HUES6 (cell line): ENCODE measurements at regions not wholly inside any gene's neighbourhood (a gene's known extent, or its start where the extent isn't known, plus 50 kb on each side); places are given as distances from the start of the nearest gene placed in this dataset.

ENCODE experiments used
- H3K27ac ChIP-seq: 2 replicates; pipeline ENCODE4 v1.7.0; 2013; ENCODE audit warnings: low read depth, mild to moderate bottlenecking, low read length, inconsistent platforms
- H3K27me3 ChIP-seq: 2 replicates; pipeline ENCODE4 v1.6.1; 2013; ENCODE audit warnings: low read length; ENCODE audit not compliant: control insufficient read depth, insufficient read depth
- H3K36me3 ChIP-seq: 2 replicates; pipeline ENCODE4 v1.6.1; 2013; ENCODE audit warnings: low read length; ENCODE audit not compliant: control insufficient read depth, insufficient read depth
- H3K4me1 ChIP-seq: 2 replicates; pipeline ENCODE4 v1.6.1; 2013; ENCODE audit warnings: low read length; ENCODE audit not compliant: control insufficient read depth, insufficient read depth
- H3K4me3 ChIP-seq: 2 replicates; pipeline ENCODE4 v1.5.1; 2013; ENCODE audit warnings: low read depth, low read length
- H3K9ac ChIP-seq: one replicate; pipeline ENCODE4 v1.6.1; 2013; ENCODE audit warnings: mild to moderate bottlenecking, low read length
- H3K9me3 ChIP-seq: 2 replicates; pipeline ENCODE4 v1.6.1; 2013; ENCODE audit warnings: low read depth, low read length; ENCODE audit not compliant: control insufficient read depth, insufficient read depth

DNA sequence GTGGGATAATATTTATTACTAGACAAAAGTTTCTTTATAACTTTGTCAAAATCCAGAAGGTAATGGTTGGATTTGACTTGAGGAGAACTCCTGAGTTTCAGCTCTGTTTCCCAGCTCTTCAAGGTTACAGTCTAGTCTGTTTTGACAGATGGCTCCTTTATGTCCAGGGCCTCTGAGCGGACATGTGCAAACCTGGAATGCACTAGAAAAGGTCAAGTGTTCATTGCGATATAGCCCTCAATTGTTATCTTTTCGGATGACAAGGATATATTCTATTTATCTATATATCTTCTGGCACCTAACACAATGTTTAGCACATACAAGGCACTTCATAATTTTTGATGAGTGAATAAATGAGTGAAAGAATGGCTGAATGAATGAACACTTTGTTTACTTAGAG lies 513.2 kb upstream of the GOLIM4 start:
- Histone ChIP-seq H3K36me3 (no peaks in the 10 kb centered on the region), H3K4me1 (peaks cover under 1% of the 10 kb centered on the region; the same call in 1 of the 2 replicates), H3K9me3 (no peaks in the 10 kb centered on the region), H3K27me3 (no peaks in the 10 kb centered on the region), H3K27ac (no peak overlapping the region), H3K4me3 (no peak overlapping the region), H3K9ac (no peak overlapping the region)

DNA sequence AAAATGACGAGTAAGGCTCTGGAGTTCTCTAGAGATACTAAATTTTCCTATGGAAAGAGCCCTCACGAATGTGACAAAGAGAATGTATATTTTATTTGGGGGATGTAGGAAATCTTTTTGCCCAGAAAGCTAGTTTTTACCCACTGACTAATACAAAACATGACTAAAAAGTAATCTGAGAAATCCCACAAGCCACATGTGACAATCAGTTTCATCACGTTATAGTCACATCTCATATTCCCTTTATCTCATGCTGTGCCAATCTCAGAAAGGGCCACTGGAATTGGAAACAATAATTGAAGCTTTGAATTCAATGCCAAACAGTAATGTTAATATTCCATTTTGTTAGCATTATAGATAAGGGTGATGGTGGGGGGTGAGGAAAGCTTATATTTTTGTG lies 509.0 kb upstream of the GOLIM4 start:
- Histone ChIP-seq H3K4me1 (no peaks in the 10 kb centered on the region; the same call in 1 of the 2 replicates), H3K27me3 (no peaks in the 10 kb centered on the region), H3K4me3 (no peak overlapping the region), H3K27ac (no peak overlapping the region), H3K36me3 (no peaks in the 10 kb centered on the region), H3K9me3 (no peaks in the 10 kb centered on the region), H3K9ac (no peak overlapping the region)

DNA sequence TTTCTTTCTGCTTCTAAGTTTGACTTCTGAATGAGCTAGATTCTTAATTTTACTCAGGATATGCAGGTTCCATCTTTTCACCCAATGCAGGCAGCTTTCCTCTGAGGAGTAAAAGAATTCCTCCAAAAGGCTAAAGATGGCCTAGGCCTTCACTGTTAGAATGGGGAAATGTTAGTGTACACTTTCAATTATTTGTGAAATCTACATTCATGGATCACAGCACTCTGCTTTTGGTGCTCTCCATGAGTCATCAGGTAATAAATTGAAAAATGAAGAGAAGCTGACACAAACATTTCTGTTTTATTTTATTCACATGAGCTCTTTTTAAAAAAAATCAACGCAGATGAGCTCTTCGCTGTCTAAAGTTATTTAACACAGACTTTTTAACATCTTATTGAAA lies 502.5 kb upstream of the GOLIM4 start:
- Histone ChIP-seq H3K27me3 (no peaks in the 10 kb centered on the region), H3K4me1 (no peaks in the 10 kb centered on the region), H3K9ac (no peak overlapping the region), H3K4me3 (no peak overlapping the region), H3K9me3 (no peaks in the 10 kb centered on the region), H3K36me3 (no peaks in the 10 kb centered on the region), H3K27ac (no peak overlapping the region)

DNA sequence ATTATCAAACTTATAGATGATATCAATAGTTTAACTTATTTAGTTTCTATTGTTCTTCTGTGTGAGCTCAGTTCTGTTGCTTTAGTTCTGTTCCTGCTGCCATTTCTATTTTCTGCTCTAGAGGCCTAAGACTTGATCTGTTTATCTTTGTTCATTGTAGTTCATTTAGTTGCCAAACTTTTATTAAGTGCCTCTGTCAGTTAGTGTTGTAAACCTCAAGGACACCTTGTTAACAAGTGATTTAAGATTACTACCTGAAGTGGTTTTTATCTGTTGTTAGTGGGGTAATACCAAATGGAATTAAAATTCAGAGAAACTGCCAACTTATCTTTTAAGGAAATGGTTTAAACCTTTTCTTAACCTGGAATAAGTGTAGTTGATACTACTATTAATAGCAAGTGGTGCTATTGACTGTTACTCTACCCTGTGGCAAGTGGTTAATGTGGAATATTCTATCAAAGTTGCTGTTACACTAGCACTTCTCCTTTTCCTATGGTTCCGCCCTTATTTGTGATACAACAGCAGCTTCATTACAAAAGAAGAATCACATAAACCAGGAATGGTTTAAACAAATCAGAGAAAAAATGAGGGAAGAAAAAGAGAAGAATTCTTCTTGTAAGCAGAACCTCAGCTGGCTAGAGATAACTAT lies 500.6 kb upstream of the GOLIM4 start:
- Histone ChIP-seq H3K4me1 (no peaks in the 10 kb centered on the region), H3K36me3 (no peaks in the 10 kb centered on the region), H3K27ac (no peak overlapping the region), H3K9me3 (no peaks in the 10 kb centered on the region), H3K27me3 (no peaks in the 10 kb centered on the region), H3K9ac (no peak overlapping the region), H3K4me3 (no peak overlapping the region)

DNA sequence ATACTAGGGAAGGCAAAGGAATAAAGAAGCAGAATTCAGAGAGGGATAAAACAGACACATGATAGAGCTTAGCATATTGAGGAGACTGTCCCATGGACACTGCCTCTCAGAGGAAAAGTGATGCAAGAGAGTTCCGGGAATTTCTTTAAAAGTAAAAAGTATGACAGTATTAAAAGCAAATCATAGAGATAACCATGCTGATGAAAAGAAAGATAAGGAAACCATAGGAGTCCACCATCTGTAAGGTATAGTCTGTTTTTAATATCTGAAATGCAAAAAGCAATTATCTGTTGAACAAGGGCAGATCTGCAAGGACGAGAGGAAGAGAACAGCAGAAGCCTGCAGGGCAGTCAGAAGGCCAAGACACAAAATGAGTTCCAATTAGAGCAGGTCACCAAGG lies 495.9 kb upstream of the GOLIM4 start:
- no peaks in the 10 kb centered on the region for H3K4me1 ChIP-seq
- H3K27ac ChIP-seq: no peak overlapping the region
- no peaks in the 10 kb centered on the region for H3K9me3 ChIP-seq
- H3K4me3 ChIP-seq: no peak overlapping the region
- H3K36me3 ChIP-seq: no peaks in the 10 kb centered on the region
- H3K27me3 ChIP-seq: no peaks in the 10 kb centered on the region
- no peak overlapping the region for H3K9ac ChIP-seq

DNA sequence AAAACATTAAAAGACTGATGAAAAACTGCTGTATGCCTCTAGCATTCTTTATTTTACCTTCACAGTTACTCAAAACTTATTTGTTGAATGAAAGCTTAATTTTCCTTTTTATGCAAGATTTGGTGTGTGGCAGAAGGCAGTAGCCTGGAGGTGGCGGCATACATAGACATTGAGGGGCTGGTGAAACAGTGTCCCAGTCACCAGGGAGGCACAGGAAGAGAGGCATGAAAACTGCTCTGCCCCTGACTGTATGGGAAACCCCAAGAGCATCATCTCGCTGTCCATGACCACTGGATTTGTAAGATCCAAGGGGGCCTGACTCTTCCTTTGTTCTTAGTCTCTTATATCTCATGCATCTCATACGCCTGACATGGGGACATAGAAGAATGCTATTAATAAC lies 493.7 kb upstream of the GOLIM4 start:
- H3K27ac ChIP-seq: no peak overlapping the region
- H3K36me3 ChIP-seq: no peaks in the 10 kb centered on the region
- H3K4me1 ChIP-seq: 0 out of 2 replicates have a peak, but pooled peaks cover 6% of the 10 kb centered on the region

DNA sequence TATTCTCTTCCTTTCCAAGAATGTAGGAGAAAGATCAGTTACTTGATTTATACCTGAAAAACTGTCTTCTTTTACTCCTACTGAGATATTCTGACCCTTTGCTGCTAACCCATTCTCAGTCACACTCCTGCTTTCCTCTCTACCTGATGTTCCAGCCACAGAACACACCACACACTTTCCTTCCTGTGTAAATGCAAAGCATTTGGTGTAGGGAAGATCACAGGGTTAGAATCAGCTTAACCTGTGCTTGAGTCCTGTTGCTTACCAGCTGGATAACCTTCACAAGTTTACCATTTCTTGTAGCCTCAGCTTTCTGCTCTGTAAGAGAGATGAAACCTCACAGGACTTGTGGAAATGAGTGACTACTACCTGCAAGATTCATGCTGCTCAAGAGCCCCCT lies 489.8 kb upstream of the GOLIM4 start:
- Histone ChIP-seq H3K4me3 (no peak overlapping the region), H3K27me3 (no peaks in the 10 kb centered on the region), H3K9ac (no peak overlapping the region), H3K9me3 (no peaks in the 10 kb centered on the region), H3K4me1 (peaks cover 21% of the 10 kb centered on the region), H3K36me3 (no peaks in the 10 kb centered on the region), H3K27ac (no peak overlapping the region)

More for the DNA sequence above, 493.7 kb upstream of the GOLIM4 start:
- no peak overlapping the region for H3K4me3 ChIP-seq
- H3K27me3 ChIP-seq: no peaks in the 10 kb centered on the region
- no peak overlapping the region for H3K9ac ChIP-seq
- H3K9me3 ChIP-seq: no peaks in the 10 kb centered on the region

DNA sequence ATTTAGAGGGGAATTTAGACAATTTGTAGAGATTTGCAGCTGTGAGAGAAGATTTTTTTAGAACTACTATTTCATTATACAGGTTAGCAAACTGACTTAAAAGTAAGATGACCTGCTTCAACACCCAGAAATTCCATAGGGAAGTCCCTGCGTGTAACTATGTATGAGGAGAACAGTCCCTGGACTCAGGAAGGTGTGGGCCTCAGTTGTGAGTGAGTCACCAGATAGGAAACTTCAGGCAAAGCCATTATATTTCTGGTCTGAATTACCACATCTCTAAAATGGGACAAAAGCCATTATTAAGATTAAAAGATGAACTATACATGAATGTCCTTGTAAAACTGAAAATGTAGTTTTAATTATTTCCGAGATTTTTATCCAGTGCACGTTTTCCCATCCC lies 488.3 kb upstream of the GOLIM4 start:
- peaks cover 21% of the 10 kb centered on the region for H3K4me1 ChIP-seq
- no peaks in the 10 kb centered on the region for H3K9me3 ChIP-seq
- no peaks in the 10 kb centered on the region for H3K27me3 ChIP-seq
- no peak overlapping the region for H3K9ac ChIP-seq
- no peak overlapping the region for H3K27ac ChIP-seq
- no peak overlapping the region for H3K4me3 ChIP-seq
- H3K36me3 ChIP-seq: no peaks in the 10 kb centered on the region

DNA sequence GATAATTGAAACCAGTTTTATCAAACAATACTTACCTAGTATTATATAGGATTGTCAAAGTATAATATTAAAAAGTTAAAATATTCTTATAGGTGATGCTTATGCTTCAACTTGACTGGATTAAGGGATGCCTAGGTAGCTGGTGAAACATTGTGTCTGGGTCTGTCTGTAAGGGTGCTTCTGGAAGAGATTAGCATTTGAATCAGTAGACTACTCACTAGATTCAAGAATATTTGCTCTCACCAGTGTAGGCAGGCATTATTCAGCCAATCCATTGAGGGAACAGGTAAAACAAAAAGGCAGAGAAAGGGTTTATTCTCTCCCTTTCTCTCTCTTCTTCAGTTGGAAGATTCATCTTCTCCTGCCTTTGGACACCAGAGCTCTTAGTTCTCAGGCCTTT lies 486.8 kb upstream of the GOLIM4 start:
- Histone ChIP-seq H3K9ac (no peak overlapping the region), H3K27ac (no peak overlapping the region), H3K36me3 (no peaks in the 10 kb centered on the region), H3K4me1 (peaks cover 21% of the 10 kb centered on the region), H3K9me3 (no peaks in the 10 kb centered on the region), H3K4me3 (no peak overlapping the region), H3K27me3 (no peaks in the 10 kb centered on the region)

DNA sequence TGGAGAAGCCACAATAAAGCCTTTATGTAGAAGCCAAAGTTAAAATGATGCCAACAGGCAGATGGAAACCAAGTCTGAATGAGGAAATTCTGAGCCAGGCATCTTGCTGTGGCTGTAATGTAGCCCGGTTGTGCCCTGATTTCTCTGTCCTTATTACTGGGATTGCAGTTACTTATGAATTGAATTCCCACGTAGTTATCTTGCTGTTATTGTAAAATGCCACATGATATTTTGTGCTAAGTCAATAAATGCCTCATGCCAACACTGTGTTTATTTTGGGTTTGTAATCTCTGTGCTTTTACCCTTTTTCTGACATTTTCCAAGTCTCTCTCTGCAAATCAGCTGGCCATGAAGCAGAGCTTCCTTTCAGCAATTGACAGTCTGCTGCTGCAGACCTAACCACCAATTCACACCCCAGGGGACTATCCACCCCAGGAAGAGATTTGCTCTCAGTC lies 486.1 kb upstream of the GOLIM4 start:
- no peak overlapping the region for H3K4me3 ChIP-seq
- H3K27ac ChIP-seq: no peak overlapping the region
- no peaks in the 10 kb centered on the region for H3K27me3 ChIP-seq
- no peaks in the 10 kb centered on the region for H3K36me3 ChIP-seq
- H3K4me1 ChIP-seq: peaks cover 21% of the 10 kb centered on the region
- H3K9ac ChIP-seq: no peak overlapping the region
- no peaks in the 10 kb centered on the region for H3K9me3 ChIP-seq

DNA sequence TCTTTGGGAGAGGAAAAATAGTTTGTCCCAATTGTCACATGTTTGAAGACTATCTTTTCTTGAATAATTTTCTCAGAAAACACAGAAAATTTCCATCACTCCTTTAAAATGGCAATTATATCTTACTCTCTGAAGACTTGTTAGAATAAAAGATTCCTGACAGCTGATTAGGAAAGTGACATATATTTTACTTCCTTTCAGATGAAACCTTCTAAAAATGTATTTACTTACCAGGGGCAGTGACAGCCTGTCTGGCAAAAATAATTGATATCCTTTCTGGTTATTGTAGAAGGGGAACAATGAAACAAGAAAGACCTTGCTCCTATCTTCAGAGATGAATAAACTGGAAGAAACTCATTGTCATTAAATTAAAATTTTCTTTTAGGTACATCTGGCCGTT lies 483.3 kb upstream of the GOLIM4 start:
- H3K36me3 ChIP-seq: no peaks in the 10 kb centered on the region
- H3K9me3 ChIP-seq: no peaks in the 10 kb centered on the region
- no peak overlapping the region for H3K27ac ChIP-seq
- peaks cover 15% of the 10 kb centered on the region for H3K4me1 ChIP-seq
- no peaks in the 10 kb centered on the region for H3K27me3 ChIP-seq
- no peak overlapping the region for H3K4me3 ChIP-seq
- H3K9ac ChIP-seq: no peak overlapping the region
